Heart right ventricle (tissue), 16 donors: ENCODE measurements at regions not wholly inside any gene's neighbourhood (a gene's known extent, or its start where the extent isn't known, plus 50 kb on each side); places are given as distances from the start of the nearest gene placed in this dataset.

Experiments
- ATAC-seq, 8 donors: fragments of 200-7000 bp; cut with Tn5 transposase; one replicate each; pipeline ENCODE4 v1.9.1; 2020; ENCODE audit warnings: mild to moderate bottlenecking in 8 of 8, moderate library complexity in 8 of 8, moderate number of reproducible peaks in 1 of 8
- DNase-seq, 2 donors: peaks; one replicate each; pipeline ENCODE4 v3.0.0-alpha.2; 2020
- H3K27ac ChIP-seq, 10 donors: fragments of 200-600 bp; sonication (generic) in 2 of 10; one replicate each; pipeline versions ENCODE4 v1.5.0 to v1.8.0; 2020 to 2022; ENCODE audit warnings: mild to moderate bottlenecking in 3 of 10
- H3K27me3 ChIP-seq, 7 donors: fragments of 200-600 bp; one replicate each; pipeline ENCODE4 v1.8.0; 2021 to 2022; ENCODE audit warnings: mild to moderate bottlenecking in 2 of 7
- H3K36me3 ChIP-seq, 9 donors: fragments of 200-600 bp; sonication (generic) in 1 of 9; one replicate each; pipeline versions ENCODE4 v1.5.0 to v1.8.0; 2020 to 2022; ENCODE audit warnings: mild to moderate bottlenecking in 2 of 9
- H3K4me1 ChIP-seq, 9 donors: fragments of 200-600 bp; sonication (generic) in 1 of 9; one replicate each; pipeline versions ENCODE4 v1.5.0 to v1.8.0; 2020 to 2022; ENCODE audit warnings: mild to moderate bottlenecking in 4 of 9
- H3K4me3 ChIP-seq, 10 donors: fragments of 200-600 bp; sonication (generic) in 2 of 10; one replicate each; pipeline versions ENCODE4 v1.5.0 to v1.8.0; 2020 to 2022; ENCODE audit warnings: mild to moderate bottlenecking in 7 of 10, moderate library complexity in 2 of 10
- H3K9me3 ChIP-seq, 11 donors: fragments of 200-600 bp in 10 of 11; sonication (generic) in 2 of 11; one replicate each; pipeline versions ENCODE4 v1.5.0 to v1.8.0; 2013 to 2022; ENCODE audit warnings: mild to moderate bottlenecking in 2 of 11, control low read depth in 1 of 11, moderate library complexity in 1 of 11
- CTCF ChIP-seq, 9 donors: fragments of 200-600 bp; sonication (generic) in 2 of 9; IDR thresholded peaks; one replicate each; pipeline versions ENCODE4 v1.5.0 to v1.8.0; 2021 to 2022; ENCODE audit warnings: antibody characterized with exemption in 9 of 9, mild to moderate bottlenecking in 5 of 9, moderate library complexity in 1 of 9
- WGBS, 2 donors: extraction: QIAGEN DNeasy Blood & Tissue Kit; methylation state at CpG; one replicate each; pipeline ENCODE4 v1.1.7; 2013; ENCODE audit warnings: inconsistent platforms in 1 of 2; 5-methylcytosine and 5-hydroxymethylcytosine counted together
- intact Hi-C, 10 donors: fragments of 100-400 bp; cut with DNase I; formaldehyde crosslinking; loops; one replicate each; pipeline versions ENCODE4 v1.11.1 to v1.14.2; 2022
- donor health status: Arrhythmogenic right ventricular cardiomyopathy.
- donor health status: ischemic (EF 13 %, LVEDD 7.1; RV severe dilation, severe dysfunction).
- donor health status: healthy with polysubstance abuse.
- donor health status: DM: no; HTN: yes; CAD: no.
- donor health status: DM: no; HTN: no; CAD: no.
- donor health status: ischemic (EF 25% LVEDD 6.9; RV normal size, moderate dysfunction).
- donor health status: ischemic (EF 25% LVEDD 5.7; RV mildly dilated, moderate dysfunction).
- donor health status: healthy.
- donor health status: DM: yes; HTN: yes; CAD: no.
- donor health status: Ischemic cardiomyopathy.
- donor health status: ischemic (EF 35%, LVEDD 5.7; RV mildly dilated, moderate dysfunction).
- donor health status: nonischemic (EF 11% LVEDD 7.7; RV severe dilation, severe dysfunction).
- donor health status: DM: yes; HTN: yes; CAD: no.
- donor health status: PGD.
- donor health status: ischemic (EF 29% LVEDD 5.4; RV normal size, mild dysfunction).
- donor health status: nonischemic (EF 23%, LVEDD 6.1; RV moderate dilation, normal function).

GRCh38 chr16:35193956-35194355, 1734.5 kb downstream of the TP53TG3F start:
- Histone ChIP-seq H3K36me3 (no peaks in the 10 kb centered on the region), H3K27ac (no peak overlapping the region), H3K4me3 (no peak overlapping the region), H3K9me3 (peaks cover 0 to 37% (median 0%) of the 10 kb centered on the region in 11 donors), H3K4me1 (no peaks in the 10 kb centered on the region), H3K27me3 (peaks cover 0 to 5% (median 0%) of the 10 kb centered on the region in 7 donors)
- no peak for TF ChIP-seq CTCF (IDR thresholded peaks at IDR 0.05)
- DNase-seq: no peak
- no peak for ATAC-seq
- WGBS, 2 donors: 48 to 53% methylated on average over 3 of the region's 3 CpGs
- intact Hi-C loops: no loop called here

GRCh38 chr16:35194681-35195080, 1735.3 kb downstream of the TP53TG3F start:
- peaks cover 0 to 5% (median 0%) of the 10 kb centered on the region in 7 donors for H3K27me3 ChIP-seq
- no peak overlapping the region for H3K27ac ChIP-seq
- DNase-seq (no peak), ATAC-seq (no peak)
- WGBS, 2 donors: 61 to 75% methylated on average over 5 of the region's 5 CpGs
- intact Hi-C loops: no loop called here
- peaks cover 0 to 37% (median 0%) of the 10 kb centered on the region in 11 donors for H3K9me3 ChIP-seq
- H3K4me1 ChIP-seq: no peaks in the 10 kb centered on the region
- H3K4me3 ChIP-seq: no peak overlapping the region
- no peak for TF ChIP-seq CTCF (IDR thresholded peaks at IDR 0.05)
- no peaks in the 10 kb centered on the region for H3K36me3 ChIP-seq

- peaks cover 0 to 37% (median 0%) of the 10 kb centered on the region in 11 donors for H3K9me3 ChIP-seq
- H3K27me3 ChIP-seq: peaks cover 0 to 5% (median 0%) of the 10 kb centered on the region in 7 donors
- H3K4me3 ChIP-seq: no peak overlapping the region
- H3K4me1 ChIP-seq: no peaks in the 10 kb centered on the region
- DNase-seq (no peak), ATAC-seq (no peak)
- TF ChIP-seq CTCF (IDR thresholded peaks at IDR 0.05): no peak
- intact Hi-C loops: no loop called here
- WGBS, 2 donors: 71 to 72% methylated on average over 29 of the region's 29 CpGs
- H3K36me3 ChIP-seq: no peaks in the 10 kb centered on the region
- H3K27ac ChIP-seq: no peak overlapping the region
These were observed 1735.9 kb downstream of the TP53TG3F start for GRCh38 chr16:35195173-35195863.

- H3K9me3 ChIP-seq: peaks cover 0 to 37% (median 0%) of the 10 kb centered on the region in 11 donors
- H3K4me1 ChIP-seq: no peaks in the 10 kb centered on the region
- peaks cover 0 to 5% (median 0%) of the 10 kb centered on the region in 7 donors for H3K27me3 ChIP-seq
- no peaks in the 10 kb centered on the region for H3K36me3 ChIP-seq
- no peak overlapping the region for H3K27ac ChIP-seq
- no peak overlapping the region for H3K4me3 ChIP-seq
- TF ChIP-seq CTCF (IDR thresholded peaks at IDR 0.05): no peak
- no peak for ATAC-seq
- 80 to 87% methylated on average over 15 of the region's 15 CpGs for WGBS, 2 donors
- intact Hi-C loops: no loop called here
- DNase-seq: no peak
These were observed 1736.4 kb downstream of the TP53TG3F start for GRCh38 chr16:35195864-35196216.
